Umbilical cord (tissue), 1 donor: ENCODE measurements at regions not wholly inside any gene's neighbourhood (a gene's known extent, or its start where the extent isn't known, plus 50 kb on each side); places are given as distances from the start of the nearest gene placed in this dataset.

Source experiments
- DNase-seq: peaks from one replicate; pipeline ENCODE4 v3.0.0-alpha.2; 2015; ENCODE audit warnings: low spot score

- DNase-seq = peak; percentile 35
Observed at GRCh38 chr7:25859412-25860274, 292.4 kb upstream of the NFE2L3 start.

DNA sequence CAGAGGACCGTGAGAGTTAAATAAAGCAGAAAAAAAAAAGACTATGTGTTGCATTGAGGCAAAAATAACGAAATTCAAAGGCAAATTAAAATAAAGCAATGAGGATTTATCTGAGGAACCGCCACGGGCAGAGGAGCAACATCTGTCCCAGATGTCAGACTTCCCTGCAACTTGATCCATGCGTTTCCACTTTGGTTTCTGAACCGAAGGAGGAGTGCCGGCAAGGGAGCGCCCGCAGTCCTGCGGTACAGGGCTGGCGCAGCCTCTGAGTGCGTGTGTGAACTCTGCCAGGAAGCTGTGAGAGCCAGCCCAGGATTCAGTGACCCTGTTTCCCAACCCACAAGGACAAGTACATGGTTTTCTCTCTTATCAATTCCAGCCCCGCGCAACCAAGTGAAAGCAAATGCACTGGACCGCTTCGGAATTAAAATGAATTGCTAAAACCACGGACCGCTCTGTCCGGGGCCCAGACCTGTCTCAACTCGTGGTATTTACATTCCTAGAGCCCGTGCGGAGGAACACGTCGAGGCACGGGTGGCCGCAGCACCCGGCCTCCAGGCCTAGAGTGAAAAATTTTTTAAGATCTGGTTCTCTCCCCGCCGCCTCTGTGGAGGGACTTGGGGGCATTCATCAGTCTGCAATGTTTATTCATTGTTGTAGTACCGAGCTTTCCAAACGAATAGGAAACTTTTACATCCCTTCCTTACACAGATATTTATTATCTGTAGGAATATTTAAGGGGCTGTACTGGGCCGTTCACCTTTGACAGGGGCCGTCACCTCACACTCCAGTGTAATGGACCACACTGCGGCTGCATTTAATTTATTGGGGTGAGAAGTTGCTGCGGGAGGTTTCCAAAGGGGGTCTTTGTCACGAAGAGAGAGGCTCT lies 291.5 kb upstream of the NFE2L3 start:
- DNase-seq = peak; percentile 63

DNA sequence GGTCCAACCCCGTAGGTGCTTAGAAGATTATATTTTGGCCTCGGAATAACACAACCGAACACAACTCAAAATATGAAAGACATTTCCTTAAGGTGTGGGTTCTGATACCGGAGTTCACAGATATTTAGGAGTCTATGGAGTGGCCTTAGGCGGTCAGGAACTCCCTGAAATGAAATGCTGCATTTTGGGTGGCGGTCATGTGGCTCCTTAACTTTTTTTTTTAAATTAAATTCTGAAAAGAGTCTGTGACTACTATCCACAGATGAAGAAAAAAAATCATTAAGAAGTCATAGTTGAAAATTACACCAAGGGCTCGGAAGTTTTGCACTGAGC lies 290.9 kb upstream of the NFE2L3 start:
- DNase-seq = peak; percentile 7

DNA sequence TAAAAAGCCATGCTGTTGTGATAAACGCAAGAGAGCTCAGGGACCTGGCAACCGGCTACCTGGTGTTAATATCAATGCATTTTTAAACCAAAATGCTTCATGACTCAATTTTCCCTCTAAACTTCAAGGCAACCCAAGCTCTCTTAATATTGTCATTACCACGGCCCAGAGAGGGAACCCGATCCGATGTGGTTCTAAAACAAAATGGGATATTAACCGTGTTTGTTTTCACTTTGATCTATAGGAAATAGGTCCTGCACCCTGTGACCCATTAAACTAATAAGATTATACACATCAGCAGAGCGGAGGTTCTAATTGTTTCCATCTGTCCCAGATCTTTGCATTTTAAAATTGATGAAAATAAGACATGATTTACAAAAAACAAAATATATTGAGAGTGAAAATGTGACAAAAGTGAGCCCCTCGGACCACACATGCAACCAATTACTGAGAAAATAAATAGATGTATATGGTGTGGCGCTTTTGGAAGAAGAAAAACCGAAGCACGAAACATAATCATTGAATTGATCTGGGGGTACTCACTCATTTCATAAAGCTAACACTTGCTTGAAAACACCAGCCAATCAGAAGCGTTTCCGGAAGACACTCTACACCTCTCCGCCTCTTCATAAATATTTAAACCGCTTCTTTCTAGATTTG lies 290.3 kb upstream of the NFE2L3 start:
- no peak for DNase-seq

DNA sequence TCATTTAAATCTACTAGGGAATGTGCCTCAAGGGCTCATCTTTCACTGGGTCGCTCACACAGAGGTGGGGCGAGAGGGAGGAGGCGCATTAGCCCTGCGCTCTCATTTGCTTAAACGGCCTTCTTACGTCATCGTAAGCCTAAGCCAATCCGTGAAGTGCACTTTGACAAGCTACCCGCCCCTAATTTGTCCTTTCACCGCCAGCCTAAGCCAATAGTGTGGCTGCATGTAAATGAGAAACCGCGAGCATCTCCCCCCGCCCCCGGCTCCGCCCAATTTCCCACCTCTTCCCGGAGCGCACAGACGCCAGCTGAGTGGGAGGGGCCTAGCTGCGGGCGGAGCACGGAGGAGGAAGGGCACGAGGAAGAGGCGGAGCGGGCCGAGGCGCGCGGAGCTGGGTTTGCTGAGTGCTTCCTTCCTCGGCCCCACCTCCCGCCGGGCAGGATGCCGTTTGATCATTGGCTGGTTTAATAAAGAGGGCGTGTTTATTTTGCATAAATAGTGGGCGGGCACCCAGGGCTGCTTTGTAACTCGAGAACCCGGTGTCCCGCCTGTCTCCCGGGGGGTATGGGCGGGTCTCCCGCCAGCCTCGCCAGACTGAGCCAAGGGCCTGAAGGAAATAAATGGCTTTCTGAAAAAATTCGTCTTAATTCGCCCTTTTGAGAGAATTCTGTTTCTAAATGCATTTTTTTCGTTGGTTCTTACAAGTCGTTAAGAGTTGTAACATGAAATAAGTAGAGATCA lies 289.6 kb upstream of the NFE2L3 start:
- DNase-seq = peak; percentile 100

DNA sequence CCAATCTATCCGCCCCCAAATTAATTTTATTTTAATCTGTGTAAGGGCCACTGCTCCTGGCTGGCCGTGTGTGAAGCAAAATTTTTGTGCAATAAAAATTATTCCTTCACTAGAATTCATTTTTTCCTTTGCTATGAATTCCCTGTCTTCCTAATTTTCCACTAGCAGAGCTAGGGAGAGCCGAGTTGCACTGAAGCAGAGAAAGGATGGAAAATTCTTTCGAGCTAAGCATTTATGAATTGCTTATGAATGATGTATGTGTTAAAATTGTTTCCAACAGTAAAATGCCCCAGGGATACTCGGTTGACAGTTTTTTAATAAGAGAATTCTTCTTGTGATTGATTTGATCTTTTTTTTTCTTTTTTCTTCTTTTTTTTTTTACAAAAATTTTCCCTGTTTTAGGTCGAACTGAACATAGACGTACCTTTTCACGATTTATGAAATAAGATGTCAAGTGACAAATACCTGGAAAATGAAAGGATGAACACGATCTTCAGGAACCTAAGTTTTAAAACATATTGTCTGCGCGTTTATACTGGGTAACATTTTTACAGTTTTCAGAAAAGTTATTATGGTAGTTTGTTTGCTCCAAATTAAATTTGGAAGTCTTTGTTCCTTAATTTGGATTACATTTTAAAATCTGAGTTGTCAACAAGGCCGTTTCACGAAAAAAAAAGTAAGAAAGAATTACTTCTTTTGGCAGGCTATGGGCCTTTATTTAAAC lies 288.8 kb upstream of the NFE2L3 start:
- DNase-seq = no peak

- DNase-seq = no peak
Observed at GRCh38 chr7:25863729-25864110, 288.3 kb upstream of the NFE2L3 start.

- no peak for DNase-seq
Observed at GRCh38 chr7:25864511-25864910, 287.5 kb upstream of the NFE2L3 start.

DNA sequence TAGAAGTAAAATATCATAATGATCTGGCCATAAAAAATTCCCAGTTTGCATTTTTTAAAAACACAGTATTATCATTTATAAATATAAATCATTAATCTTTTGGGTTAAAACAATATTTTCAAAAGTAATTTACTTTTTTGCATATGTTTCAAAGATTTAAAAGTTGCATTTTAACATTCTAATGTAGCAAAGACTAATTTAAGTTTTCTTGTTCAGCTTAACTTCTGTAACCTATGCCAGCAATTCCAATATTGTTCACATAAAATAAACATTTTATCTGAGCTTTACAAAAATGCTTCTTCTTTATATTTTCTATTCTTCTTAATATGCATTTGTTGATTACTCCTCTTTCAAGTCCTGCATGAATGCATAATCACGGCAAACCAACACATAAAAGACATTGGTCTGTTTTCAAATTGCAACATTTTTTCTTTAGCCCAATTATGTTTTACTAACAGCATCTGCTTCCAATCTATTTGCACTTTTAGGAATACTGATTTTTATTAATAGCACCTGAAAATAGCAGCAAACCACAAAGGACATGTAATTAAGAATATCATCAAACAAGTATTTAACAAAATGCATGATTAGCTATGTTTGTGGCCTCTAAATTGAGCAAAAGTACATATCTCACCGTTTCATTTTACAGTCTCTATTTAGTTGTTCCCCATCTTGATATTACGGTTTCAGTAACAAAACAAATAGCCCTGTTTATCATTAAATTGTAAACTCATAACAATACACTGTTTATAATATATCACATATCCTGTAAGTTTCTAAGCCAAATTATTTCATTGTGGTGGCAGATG lies 286.9 kb upstream of the NFE2L3 start:
- DNase-seq = no peak

DNA sequence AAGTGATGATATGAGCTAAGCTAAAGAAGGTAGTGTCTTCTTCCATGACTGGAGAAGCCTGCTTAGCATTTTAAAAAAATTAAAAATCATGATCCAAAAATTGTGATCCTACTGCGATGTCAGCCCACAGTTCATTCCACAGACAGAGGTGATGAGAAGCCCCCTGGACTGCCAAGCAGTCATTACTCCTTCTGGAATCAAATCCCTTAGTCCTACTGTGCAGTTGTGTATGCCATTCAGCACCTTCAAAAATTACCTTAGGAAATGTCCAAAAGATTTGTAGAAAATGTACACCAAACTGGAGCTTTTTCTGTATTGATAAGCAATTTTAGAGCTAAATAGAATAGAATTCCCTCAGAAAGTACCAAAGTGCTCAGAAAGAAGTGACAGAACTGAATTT lies 283.5 kb upstream of the NFE2L3 start:
- DNase-seq = no peak

DNA sequence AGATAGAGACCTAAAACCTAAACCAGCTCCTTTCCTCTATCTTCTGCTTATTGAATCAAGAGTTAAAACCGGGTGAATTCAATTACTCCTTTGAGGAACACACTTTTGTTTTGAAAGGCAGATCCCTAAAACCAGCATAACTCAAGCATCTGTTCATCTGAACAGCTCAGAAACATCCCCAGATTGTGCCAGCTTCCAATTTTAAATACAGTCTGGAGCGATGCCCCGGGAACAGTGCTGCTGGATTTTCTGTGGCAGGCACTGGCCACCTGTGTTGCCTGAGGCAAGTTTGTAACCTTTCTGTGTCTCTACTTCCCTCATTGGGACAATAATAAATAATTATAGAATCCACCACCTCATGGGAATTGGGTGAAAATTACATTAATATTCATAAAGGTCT lies 281.4 kb upstream of the NFE2L3 start:
- DNase-seq = no peak

GRCh38 chr7:25876092-25876491 lies 275.9 kb upstream of the NFE2L3 start:
- DNase-seq = no peak

- DNase-seq = no peak
Observed at GRCh38 chr7:25877802-25878789, 273.9 kb upstream of the NFE2L3 start.

DNA sequence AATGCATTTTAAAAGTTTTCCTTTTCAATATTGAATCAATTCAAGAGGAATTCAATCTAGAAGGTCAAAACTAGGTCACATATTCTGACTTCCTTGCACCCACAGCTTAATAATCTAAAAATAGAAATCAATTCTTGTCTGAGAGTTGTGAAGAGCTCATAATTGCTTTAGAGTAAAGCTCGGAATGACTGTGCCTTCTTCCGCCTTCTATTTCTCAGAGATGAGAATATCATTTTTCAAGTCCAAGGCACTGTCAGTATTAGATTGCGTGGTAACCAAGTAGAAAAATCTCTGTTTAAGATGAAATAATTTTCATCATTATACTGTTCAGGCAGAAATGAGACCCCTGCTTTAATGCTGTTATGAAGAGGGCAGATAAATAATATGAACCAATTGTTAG lies 272.2 kb upstream of the NFE2L3 start:
- no peak for DNase-seq

DNA sequence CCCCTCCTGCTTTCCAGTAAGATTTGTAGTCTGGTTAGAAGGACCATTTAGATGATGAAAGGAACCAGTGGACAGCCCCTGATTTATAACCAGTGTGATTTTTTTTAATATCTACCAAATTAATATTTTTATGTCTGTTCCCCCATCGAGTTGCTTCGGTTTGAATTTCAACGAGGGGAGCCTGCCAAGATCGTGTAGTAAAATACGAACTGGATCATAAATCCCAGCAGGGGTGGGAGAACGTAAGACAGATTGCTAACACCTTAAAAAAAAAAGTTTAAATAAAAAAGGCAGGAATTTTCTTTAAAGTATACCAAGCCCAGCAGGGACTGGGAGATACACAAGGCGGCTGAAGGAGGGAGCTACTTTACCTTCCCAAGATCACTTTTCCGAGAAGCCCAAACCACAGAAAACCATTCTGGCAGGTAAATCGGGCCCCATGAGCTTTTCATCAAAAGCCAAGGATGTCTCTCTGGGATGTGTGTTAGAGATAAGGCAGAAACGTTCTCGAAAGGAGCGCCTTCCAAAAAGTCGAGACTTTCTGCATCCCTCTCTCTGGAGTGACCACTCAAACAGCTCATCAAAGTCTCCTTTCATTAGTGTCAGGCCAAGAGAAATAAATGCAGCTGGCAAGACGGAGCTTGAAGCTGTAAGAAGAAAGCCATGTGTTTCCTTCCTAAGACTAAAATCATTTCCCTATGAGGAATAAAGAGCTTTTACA lies 270.5 kb upstream of the NFE2L3 start:
- DNase-seq = no peak

DNA sequence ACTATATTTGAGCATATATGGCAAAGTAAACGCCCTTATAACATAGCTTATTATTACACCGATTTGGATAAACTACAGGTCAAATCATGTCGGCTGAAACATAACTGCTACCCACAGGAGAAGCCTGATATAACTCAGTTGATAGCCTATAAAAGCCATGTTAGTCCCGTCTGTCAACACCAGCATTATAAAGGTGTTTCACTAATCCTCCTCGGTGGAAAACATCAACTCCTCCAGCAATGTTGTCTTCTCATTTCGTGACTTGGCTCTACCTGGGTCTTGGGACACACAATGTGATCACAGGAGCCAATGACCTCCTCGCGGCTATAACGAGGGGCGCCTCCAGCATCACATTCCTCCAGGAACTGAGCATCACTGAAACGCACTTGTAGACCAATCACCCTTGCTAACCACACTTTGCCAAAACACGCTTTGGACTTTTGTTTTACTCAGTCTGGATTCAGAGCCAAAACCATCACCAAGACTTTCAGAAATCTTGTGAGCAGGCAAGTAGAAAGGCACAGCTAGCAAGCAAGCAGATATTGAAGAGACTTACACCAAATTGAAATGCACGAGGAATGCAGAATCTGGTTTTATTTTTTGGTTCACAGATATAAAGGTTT lies 269.7 kb upstream of the NFE2L3 start:
- DNase-seq = no peak

- DNase-seq = no peak
Observed at GRCh38 chr7:25884265-25884828, 267.7 kb upstream of the NFE2L3 start.
